ENCODE measurements at regions not wholly inside any gene's neighbourhood (a gene's known extent, or its start where the extent isn't known, plus 50 kb on each side); places are given as distances from the start of the nearest gene placed in this dataset.
A peak's percentile ranks its signal among the peaks of the same experiment; 100 is the strongest.
"Not testable (repeated sequence)": the region's sequence is repeated elsewhere in the genome, so short reads cannot be mapped to it uniquely, and the experiment has no call there.

DNA sequence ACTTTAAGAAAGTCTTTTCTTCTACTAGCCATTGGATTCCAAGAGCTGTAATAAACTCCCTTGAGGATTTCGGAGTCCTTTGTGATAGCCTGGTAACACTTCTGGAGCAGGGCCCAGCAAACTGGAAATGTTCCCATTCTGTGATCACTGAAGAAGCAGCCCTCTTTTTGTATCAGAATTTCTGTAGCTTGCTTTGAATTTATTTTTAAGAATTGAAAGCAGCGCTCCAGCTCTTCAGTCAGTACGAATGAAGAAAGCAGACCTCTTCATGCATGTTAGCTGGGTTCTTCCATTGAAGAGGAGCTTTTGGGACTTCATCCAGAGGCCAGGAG lies 141.5 kb downstream of the AKAP11 start:
- FAIRE-seq (no peak), DNase-seq (ENCODE audit: insufficient read length, low spot score) (no peak)
- no peak for TF ChIP-seq POLR2AphosphoS5 (IDR thresholded peaks at IDR 0.05; ENCODE audit: low read depth, low read length)
- no peak for TF ChIP-seq PAX5 (IDR thresholded peaks at IDR 0.05; ENCODE audit: insufficient read depth, low read length, severe bottlenecking)
- no peak for TF ChIP-seq POLR2A (IDR thresholded peaks at IDR 0.05; ENCODE audit: low read depth, low read length)
- no peak for TF ChIP-seq POU2F2 (IDR thresholded peaks at IDR 0.05; ENCODE audit: low read depth, low read length)
- no peak for TF ChIP-seq TAF1 (IDR thresholded peaks at IDR 0.05; ENCODE audit: low read depth, low read length)
- TF ChIP-seq SPI1 (IDR thresholded peaks at IDR 0.05; ENCODE audit: low read depth, low read length), result no peak

DNA sequence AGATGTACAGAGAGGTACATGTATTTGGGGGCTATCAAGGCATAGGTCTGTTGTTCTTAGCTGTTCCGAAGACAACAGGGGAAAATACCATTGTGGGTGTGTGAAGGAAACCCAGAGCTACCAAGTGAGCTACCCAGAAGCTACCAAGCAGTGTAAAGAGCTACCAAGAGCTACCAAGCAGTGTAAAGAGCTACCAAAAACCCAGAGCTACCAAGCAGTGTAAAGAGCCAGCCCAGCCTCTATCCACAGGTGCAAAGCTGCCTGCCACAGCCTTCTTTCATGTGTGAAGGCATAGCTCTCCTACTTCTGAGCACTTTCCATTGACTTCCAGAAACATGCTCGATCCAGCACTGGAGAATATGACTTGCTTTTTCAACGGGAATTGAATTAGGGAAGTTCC lies 145.7 kb downstream of the AKAP11 start:
- DNase-seq (ENCODE audit: insufficient read length, low spot score), result no peak
- peak; percentile 83 for FAIRE-seq
- TF ChIP-seq SPI1 (IDR thresholded peaks at IDR 0.05; ENCODE audit: low read depth, low read length) (no peak), TAF1 (IDR thresholded peaks at IDR 0.05; ENCODE audit: low read depth, low read length) (no peak), POLR2AphosphoS5 (IDR thresholded peaks at IDR 0.05; ENCODE audit: low read depth, low read length) (no peak), POLR2A (IDR thresholded peaks at IDR 0.05; ENCODE audit: low read depth, low read length) (no peak)

DNA sequence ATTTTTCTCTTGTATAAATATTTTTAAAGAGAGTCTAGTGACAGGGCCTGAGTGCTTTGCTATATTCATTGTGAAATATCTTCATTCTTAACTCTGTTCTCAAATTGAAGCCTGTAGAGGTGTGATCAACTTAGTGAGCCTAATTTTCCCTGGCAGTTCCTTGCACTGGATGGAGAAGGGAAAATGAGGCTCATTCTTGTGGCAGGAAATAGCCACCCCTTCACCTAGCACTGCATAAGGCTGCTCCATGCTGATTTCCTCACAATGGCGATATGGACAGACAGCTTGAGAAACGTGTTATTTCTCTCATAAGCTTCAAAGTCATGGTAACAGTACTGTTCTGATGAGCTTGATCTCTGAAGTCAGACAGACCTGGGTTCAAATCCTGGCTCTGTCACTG lies 146.2 kb downstream of the AKAP11 start:
- no peak for TF ChIP-seq SPI1 (IDR thresholded peaks at IDR 0.05; ENCODE audit: low read depth, low read length)
- TF ChIP-seq POLR2AphosphoS5 (IDR thresholded peaks at IDR 0.05; ENCODE audit: low read depth, low read length), result no peak
- no peak for TF ChIP-seq POLR2A (IDR thresholded peaks at IDR 0.05; ENCODE audit: low read depth, low read length)
- no peak for TF ChIP-seq POU2F2 (IDR thresholded peaks at IDR 0.05; ENCODE audit: low read depth, low read length)
- no peak for TF ChIP-seq PAX5 (IDR thresholded peaks at IDR 0.05; ENCODE audit: insufficient read depth, low read length, severe bottlenecking)
- TF ChIP-seq TAF1 (IDR thresholded peaks at IDR 0.05; ENCODE audit: low read depth, low read length), result no peak
- no peak for DNase-seq (ENCODE audit: insufficient read length, low spot score)
- FAIRE-seq, result peak; percentile 80

DNA sequence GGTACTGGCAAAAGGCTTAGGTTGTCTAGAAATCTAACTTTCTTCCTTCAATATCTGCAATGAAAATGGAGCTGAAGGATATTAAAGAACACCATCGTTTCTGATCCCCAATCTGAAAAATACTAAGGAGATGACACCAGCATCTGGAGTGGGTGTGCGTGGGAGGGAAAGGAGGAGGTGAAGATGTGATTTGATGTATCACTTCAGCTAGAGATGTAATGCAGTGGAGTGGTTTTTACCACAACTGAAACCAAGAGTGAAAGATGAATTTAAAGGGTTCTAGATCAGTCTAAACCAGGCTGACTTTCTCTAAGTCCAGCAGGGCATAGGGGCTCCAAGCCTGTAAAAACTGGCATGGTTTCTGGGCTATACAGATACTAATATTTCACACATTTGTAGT lies 148.4 kb downstream of the AKAP11 start:
- FAIRE-seq (peak; percentile 81), DNase-seq (ENCODE audit: insufficient read length, low spot score) (peak; percentile 11)
- TF ChIP-seq SPI1 (IDR thresholded peaks at IDR 0.05; ENCODE audit: low read depth, low read length), result no peak
- TF ChIP-seq POLR2A (IDR thresholded peaks at IDR 0.05; ENCODE audit: low read depth, low read length), result no peak
- no peak for TF ChIP-seq PAX5 (IDR thresholded peaks at IDR 0.05; ENCODE audit: insufficient read depth, low read length, severe bottlenecking)
- TF ChIP-seq POLR2AphosphoS5 (IDR thresholded peaks at IDR 0.05; ENCODE audit: low read depth, low read length), result no peak
- no peak for TF ChIP-seq POU2F2 (IDR thresholded peaks at IDR 0.05; ENCODE audit: low read depth, low read length)
- no peak for TF ChIP-seq TAF1 (IDR thresholded peaks at IDR 0.05; ENCODE audit: low read depth, low read length)

DNA sequence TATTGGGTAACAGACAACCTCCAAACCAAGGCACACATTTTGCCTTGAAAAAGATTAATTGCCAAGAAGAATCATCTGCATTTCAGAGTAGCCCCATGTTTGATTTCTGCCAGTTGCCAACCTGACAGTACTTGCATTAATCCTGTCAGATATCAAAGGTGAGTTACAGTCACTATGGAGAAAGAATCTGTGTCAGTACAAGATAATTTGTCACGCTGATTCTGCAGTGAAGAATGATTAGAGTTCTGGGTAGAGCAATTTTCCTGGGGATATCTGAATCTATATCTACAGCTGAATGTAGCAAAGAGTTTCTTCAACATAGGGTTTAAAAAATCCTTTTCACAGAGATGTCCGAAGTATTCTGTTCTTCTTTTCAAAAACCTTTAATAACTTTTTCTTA lies 150.7 kb downstream of the AKAP11 start:
- DNase-seq (ENCODE audit: insufficient read length, low spot score) (no peak), FAIRE-seq (peak; percentile 65)
- TF ChIP-seq POLR2AphosphoS5 (IDR thresholded peaks at IDR 0.05; ENCODE audit: low read depth, low read length) (no peak), SPI1 (IDR thresholded peaks at IDR 0.05; ENCODE audit: low read depth, low read length) (no peak), TAF1 (IDR thresholded peaks at IDR 0.05; ENCODE audit: low read depth, low read length) (no peak), POLR2A (IDR thresholded peaks at IDR 0.05; ENCODE audit: low read depth, low read length) (no peak), POU2F2 (IDR thresholded peaks at IDR 0.05; ENCODE audit: low read depth, low read length) (no peak), PAX5 (IDR thresholded peaks at IDR 0.05; ENCODE audit: insufficient read depth, low read length, severe bottlenecking) (no peak)

DNA sequence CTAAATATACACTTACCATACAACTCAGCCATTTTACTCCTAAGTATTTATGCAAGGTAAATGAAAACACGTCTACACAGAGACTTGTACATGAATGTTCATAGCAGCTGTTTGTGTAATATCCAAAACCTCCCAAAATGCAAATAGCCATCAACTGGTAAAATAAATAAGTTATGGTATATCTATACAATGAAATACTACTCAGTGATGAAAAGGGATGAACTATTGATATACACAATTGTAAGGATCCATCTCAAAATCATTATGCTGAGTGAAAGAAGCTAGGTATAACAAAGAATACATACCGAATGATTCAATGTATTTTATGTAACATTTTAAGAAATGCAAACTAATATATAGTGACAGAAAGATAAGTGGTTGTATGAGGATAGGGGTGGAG lies 149.8 kb upstream of the TNFSF11 start:
- TF ChIP-seq POLR2AphosphoS5 (IDR thresholded peaks at IDR 0.05; ENCODE audit: low read depth, low read length) (no peak), SPI1 (IDR thresholded peaks at IDR 0.05; ENCODE audit: low read depth, low read length) (no peak), TAF1 (IDR thresholded peaks at IDR 0.05; ENCODE audit: low read depth, low read length) (no peak), POU2F2 (IDR thresholded peaks at IDR 0.05; ENCODE audit: low read depth, low read length) (no peak), PAX5 (IDR thresholded peaks at IDR 0.05; ENCODE audit: insufficient read depth, low read length, severe bottlenecking) (no peak), POLR2A (IDR thresholded peaks at IDR 0.05; ENCODE audit: low read depth, low read length) (no peak)
- DNase-seq (ENCODE audit: insufficient read length, low spot score), result no peak
- no peak for FAIRE-seq

DNA sequence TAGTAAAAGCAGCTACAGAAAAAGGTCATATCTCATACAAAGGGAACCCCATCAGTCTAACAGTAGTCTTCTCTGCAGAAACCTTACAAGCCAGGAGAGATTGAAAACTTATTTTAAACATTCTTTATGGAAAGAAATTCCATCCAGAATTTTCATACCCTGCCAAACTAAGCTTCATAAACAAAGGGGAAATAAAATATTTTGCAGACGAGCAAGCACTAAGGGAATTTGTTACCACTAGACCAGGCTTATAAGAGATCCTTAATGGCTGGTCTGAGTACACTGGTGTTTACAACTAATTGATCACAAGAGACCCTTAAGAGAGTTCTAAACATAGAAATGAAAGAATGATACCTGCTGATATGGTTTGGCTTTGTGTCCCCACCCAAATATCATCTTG lies 128.6 kb upstream of the TNFSF11 start:
- TF ChIP-seq POU2F2 (IDR thresholded peaks at IDR 0.05; ENCODE audit: low read depth, low read length), result no peak
- no peak for TF ChIP-seq TAF1 (IDR thresholded peaks at IDR 0.05; ENCODE audit: low read depth, low read length)
- no peak for TF ChIP-seq POLR2A (IDR thresholded peaks at IDR 0.05; ENCODE audit: low read depth, low read length)
- TF ChIP-seq PAX5 (IDR thresholded peaks at IDR 0.05; ENCODE audit: insufficient read depth, low read length, severe bottlenecking), result no peak
- no peak for TF ChIP-seq SPI1 (IDR thresholded peaks at IDR 0.05; ENCODE audit: low read depth, low read length)
- TF ChIP-seq POLR2AphosphoS5 (IDR thresholded peaks at IDR 0.05; ENCODE audit: low read depth, low read length), result no peak
- DNase-seq (ENCODE audit: insufficient read length, low spot score), result no peak
- FAIRE-seq, result no peak

DNA sequence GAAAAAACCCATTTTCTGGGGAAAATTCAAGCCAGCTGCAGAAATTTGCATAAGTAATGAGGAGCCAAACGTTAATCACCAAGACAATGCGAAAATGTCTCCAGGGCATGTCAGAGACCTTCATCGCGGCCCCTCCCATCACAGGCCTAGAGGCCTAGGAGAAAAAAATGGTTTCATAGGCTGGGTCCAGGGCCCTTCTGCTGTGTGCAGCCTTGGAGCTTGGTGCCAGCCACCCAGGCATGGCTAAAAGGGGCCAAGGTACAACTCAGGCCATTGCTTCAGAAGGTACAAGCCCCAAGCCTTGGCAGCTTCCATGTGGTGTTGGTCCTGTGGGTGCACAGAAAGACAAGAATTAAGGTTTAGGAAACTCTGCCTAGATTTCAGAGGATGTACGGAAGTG lies 127.4 kb upstream of the TNFSF11 start:
- not testable (repeated sequence) for FAIRE-seq; DNase-seq (ENCODE audit: insufficient read length, low spot score)

DNA sequence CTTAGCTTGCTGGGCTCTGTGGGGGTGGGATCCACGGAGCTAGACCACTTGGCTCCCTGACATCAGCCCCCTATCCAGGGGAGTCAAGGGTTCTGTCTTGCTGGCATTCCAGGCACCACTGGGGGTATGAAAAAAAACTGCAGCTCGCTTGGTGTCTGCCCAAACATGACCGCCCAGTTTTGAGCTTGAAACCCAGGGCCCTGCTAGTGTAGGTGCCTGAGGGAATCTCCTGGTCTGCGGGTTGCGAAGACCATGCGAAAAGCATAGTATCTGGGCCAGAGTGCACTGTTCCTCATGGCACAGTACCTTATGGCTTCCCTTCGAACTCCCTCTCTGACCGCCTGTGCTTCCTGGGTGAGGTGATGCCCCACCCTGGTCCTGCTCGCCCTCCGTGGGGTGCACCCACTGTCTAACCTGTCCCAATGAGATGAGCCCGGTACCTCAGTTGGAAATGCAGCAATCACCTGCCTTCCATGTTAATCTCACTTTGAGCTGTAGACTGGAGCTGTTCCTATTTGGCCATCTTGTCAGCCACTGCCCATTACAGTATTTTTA lies 120.8 kb upstream of the TNFSF11 start:
- no peak for DNase-seq (ENCODE audit: insufficient read length, low spot score)
- TF ChIP-seq SPI1 (IDR thresholded peaks at IDR 0.05; ENCODE audit: low read depth, low read length), result no peak
- peak; percentile 55 for FAIRE-seq

DNA sequence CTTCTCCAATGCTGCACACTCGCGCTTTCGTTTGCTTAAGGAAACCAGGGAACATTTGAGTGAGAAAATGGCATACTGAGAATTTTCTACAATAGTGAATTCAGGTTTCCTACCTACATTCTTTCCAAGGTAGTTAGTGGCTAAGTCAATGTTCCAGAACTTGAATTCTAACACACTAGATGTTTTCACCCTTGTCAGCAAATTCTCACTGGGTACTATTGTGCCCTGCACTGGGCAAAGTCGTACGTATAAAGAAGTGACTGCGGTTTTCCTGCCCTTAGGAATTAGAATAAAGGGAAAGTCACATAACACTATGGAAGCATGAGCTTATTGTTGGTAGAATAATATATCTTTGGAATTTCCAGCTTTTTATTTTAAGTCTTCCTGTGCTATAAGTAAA lies 119.2 kb upstream of the TNFSF11 start:
- FAIRE-seq (peak; percentile 70), DNase-seq (ENCODE audit: insufficient read length, low spot score) (no peak)
- TF ChIP-seq POLR2AphosphoS5 (IDR thresholded peaks at IDR 0.05; ENCODE audit: low read depth, low read length), result no peak
- TF ChIP-seq SPI1 (IDR thresholded peaks at IDR 0.05; ENCODE audit: low read depth, low read length), result no peak
- TF ChIP-seq TAF1 (IDR thresholded peaks at IDR 0.05; ENCODE audit: low read depth, low read length), result no peak
- no peak for TF ChIP-seq POU2F2 (IDR thresholded peaks at IDR 0.05; ENCODE audit: low read depth, low read length)
- no peak for TF ChIP-seq PAX5 (IDR thresholded peaks at IDR 0.05; ENCODE audit: insufficient read depth, low read length, severe bottlenecking)
- TF ChIP-seq POLR2A (IDR thresholded peaks at IDR 0.05; ENCODE audit: low read depth, low read length), result no peak

DNA sequence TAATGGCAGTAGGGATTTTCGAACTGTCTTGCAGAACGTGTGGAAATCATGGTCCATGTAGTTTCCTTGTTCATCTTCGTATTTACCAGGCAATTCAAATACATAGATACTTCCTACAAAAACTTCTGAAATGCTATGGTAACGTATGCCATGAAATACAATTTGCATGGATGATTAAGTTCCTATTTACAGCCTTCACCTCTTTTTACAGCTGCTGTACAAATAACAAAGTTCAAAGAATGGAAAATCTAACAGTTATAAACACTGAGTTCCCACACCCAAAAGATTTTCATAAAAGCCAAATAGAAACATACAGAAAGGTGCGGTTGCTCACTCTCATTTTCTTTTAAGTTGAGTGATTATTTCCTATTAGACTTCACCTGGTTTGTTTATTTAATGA lies 115.8 kb upstream of the TNFSF11 start:
- TF ChIP-seq TAF1 (IDR thresholded peaks at IDR 0.05; ENCODE audit: low read depth, low read length) (no peak), POLR2AphosphoS5 (IDR thresholded peaks at IDR 0.05; ENCODE audit: low read depth, low read length) (no peak), POLR2A (IDR thresholded peaks at IDR 0.05; ENCODE audit: low read depth, low read length) (no peak), POU2F2 (IDR thresholded peaks at IDR 0.05; ENCODE audit: low read depth, low read length) (no peak), SPI1 (IDR thresholded peaks at IDR 0.05; ENCODE audit: low read depth, low read length) (no peak), PAX5 (IDR thresholded peaks at IDR 0.05; ENCODE audit: insufficient read depth, low read length, severe bottlenecking) (no peak)
- peak; percentile 28 for FAIRE-seq
- no peak for DNase-seq (ENCODE audit: insufficient read length, low spot score)

Data from GM12891 (cell line).